ENCODE measurements at regions not wholly inside any gene's neighbourhood (a gene's known extent, or its start where the extent isn't known, plus 50 kb on each side); places are given as distances from the start of the nearest gene placed in this dataset.

GRCh38 chr2:185643434-185643833, 95.2 kb upstream of the FSIP2 start:
- TF ChIP-seq CTCF (IDR thresholded peaks at IDR 0.05): no peak
- no peak for TF ChIP-seq POLR2A (IDR thresholded peaks at IDR 0.05)
